Uterus (tissue), 2 donors: ENCODE measurements at regions not wholly inside any gene's neighbourhood (a gene's known extent, or its start where the extent isn't known, plus 50 kb on each side); places are given as distances from the start of the nearest gene placed in this dataset.

ENCODE experiments used
- CTCF ChIP-seq, 4 experiments: fragments of 200-600 bp in 2 of 4; fragments of 450-650 bp in 2 of 4; sonication (generic) in 2 of 4; IDR thresholded peaks; one replicate each; pipeline ENCODE4 v1.5.1; 2016 to 2019; ENCODE audit warnings: antibody characterized with exemption in 4 of 4, mild to moderate bottlenecking in 2 of 4, moderate library complexity in 1 of 4
- POLR2A ChIP-seq, 2 donors: fragments of 450-650 bp; IDR thresholded peaks; one replicate each; pipeline ENCODE4 v1.6.1; 2016; ENCODE audit warnings: antibody characterized with exemption in 2 of 2, mild to moderate bottlenecking in 1 of 2, moderate library complexity in 1 of 2

DNA sequence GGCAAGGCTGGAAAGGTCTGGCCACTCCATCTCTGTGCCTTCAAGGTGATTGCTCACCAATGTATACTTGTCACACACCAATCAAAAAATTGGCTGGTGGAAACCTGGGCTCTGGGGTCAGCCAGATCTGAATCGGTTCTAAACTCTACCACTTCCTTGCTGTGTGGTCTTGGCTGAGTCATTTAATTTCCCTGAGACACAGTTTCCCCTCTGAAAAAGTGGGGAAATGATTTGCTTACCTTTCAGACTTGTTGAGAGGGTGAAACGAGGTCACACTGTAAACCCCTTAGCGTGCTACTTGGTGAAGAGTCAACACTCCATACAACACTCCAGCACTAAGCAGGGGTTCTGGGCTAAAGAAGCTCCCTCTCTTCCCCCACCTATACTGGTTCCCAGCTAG, 252.3 kb upstream of the ZIC3 start:
- TF ChIP-seq POLR2A (IDR thresholded peaks at IDR 0.05), result no peak
- TF ChIP-seq CTCF (IDR thresholded peaks at IDR 0.05), result no peak
